WTC11 (cell line): ENCODE measurements at regions not wholly inside any gene's neighbourhood (a gene's known extent, or its start where the extent isn't known, plus 50 kb on each side); places are given as distances from the start of the nearest gene placed in this dataset.
"Not testable (repeated sequence)": the region's sequence is repeated elsewhere in the genome, so short reads cannot be mapped to it uniquely, and the experiment has no call there.

ENCODE experiments used
- ATAC-seq: fragments of 200-7000 bp; cut with Tn5 transposase; 2 replicates; pipeline ENCODE4 v1.10.0; 2021; ENCODE audit warnings: mild to moderate bottlenecking, moderate library complexity
- CTCF ChIA-PET: fragments of 300-600 bp; sonication (Branson Sonifier 250); formaldehyde crosslinking; loops from one replicate; lab custom pipeline; 2021; ENCODE audit warnings: antibody characterized with exemption; lab: Charles Lee
- POLR2A ChIA-PET: fragments of 350-600 bp; sonication (Branson Sonifier 250); formaldehyde crosslinking; loops from one replicate; lab custom pipeline; 2021; ENCODE audit warnings: antibody characterized with exemption; lab: Charles Lee
- DNase-seq: peaks from one replicate; pipeline ENCODE4 v3.0.0; 2021; ENCODE audit warnings: low spot score
- H3K27ac Mint-ChIP-seq: 2 replicates; pipeline ENCODE4 v1.8.0; 2021; ENCODE audit warnings: mixed read lengths
- H3K27me3 Mint-ChIP-seq: 2 replicates; pipeline ENCODE4 v1.8.0; 2021; ENCODE audit warnings: low read depth, mild to moderate bottlenecking, moderate library complexity, mixed read lengths
- H3K36me3 Mint-ChIP-seq: 2 replicates; pipeline ENCODE4 v1.8.0; 2021; ENCODE audit warnings: mixed read lengths
- H3K4me1 Mint-ChIP-seq: 2 replicates; pipeline ENCODE4 v1.8.0; 2022; ENCODE audit warnings: mixed read lengths
- H3K4me3 Mint-ChIP-seq: 2 replicates; pipeline ENCODE4 v1.8.0; 2021; ENCODE audit warnings: mild to moderate bottlenecking, moderate library complexity, mixed read lengths
- H3K9me3 Mint-ChIP-seq: 2 replicates; pipeline ENCODE4 v1.8.0; 2021; ENCODE audit warnings: mixed read lengths
- FOXK1 ChIP-seq: sonication (generic); formaldehyde crosslinking; IDR thresholded peaks from 2 replicates; pipeline ENCODE4 v1.8.0; 2022; ENCODE audit warnings: mild to moderate bottlenecking, moderate library complexity, missing genetic modification reagents
- JUN ChIP-seq: sonication (generic); formaldehyde crosslinking; IDR thresholded peaks from 2 replicates; pipeline ENCODE4 v1.8.0; 2023; ENCODE audit warnings: mild to moderate bottlenecking, missing genetic modification reagents
- OVOL2 ChIP-seq: fragments of 250-450 bp; sonication (Bioruptor Pico); IDR thresholded peaks from 2 replicates; pipeline ENCODE4 v1.9.0; 2021; ENCODE audit warnings: mild to moderate bottlenecking, borderline replicate concordance
- RELA ChIP-seq: sonication (generic); formaldehyde crosslinking; IDR thresholded peaks from 2 replicates; pipeline ENCODE4 v1.8.1; 2022; ENCODE audit warnings: missing genetic modification reagents, mild to moderate bottlenecking, borderline replicate concordance
- SMAD3 ChIP-seq: sonication (generic); formaldehyde crosslinking; IDR thresholded peaks from 2 replicates; pipeline ENCODE4 v1.8.0; 2022; ENCODE audit warnings: missing genetic modification reagents, mild to moderate bottlenecking, borderline replicate concordance
- SMAD4 ChIP-seq: sonication (generic); formaldehyde crosslinking; IDR thresholded peaks from 2 replicates; pipeline ENCODE4 v1.8.0; 2022; ENCODE audit warnings: mild to moderate bottlenecking, missing genetic modification reagents
- TEAD1 ChIP-seq: sonication (generic); formaldehyde crosslinking; IDR thresholded peaks from 2 replicates; pipeline ENCODE4 v1.8.0; 2022; ENCODE audit warnings: mild to moderate bottlenecking, missing genetic modification reagents
- ZNF121 ChIP-seq: sonication (generic); formaldehyde crosslinking; IDR thresholded peaks from 2 replicates; pipeline ENCODE4 v1.8.0; 2023; ENCODE audit warnings: missing genetic modification reagents
- ZNF219 ChIP-seq: sonication (generic); formaldehyde crosslinking; IDR thresholded peaks from 2 replicates; pipeline ENCODE4 v1.8.0; 2023; ENCODE audit warnings: missing genetic modification reagents, mild to moderate bottlenecking, borderline replicate concordance
- ZNF232 ChIP-seq: sonication (generic); formaldehyde crosslinking; IDR thresholded peaks from 2 replicates; pipeline ENCODE4 v1.8.0; 2022; ENCODE audit warnings: mild to moderate bottlenecking, missing genetic modification reagents
- TF ChIP-seq, protein P1 (sequence below): fragments of 250-450 bp; sonication (Bioruptor Pico); IDR thresholded peaks from 2 replicates; pipeline ENCODE4 v1.9.0; 2021; ENCODE audit warnings: mild to moderate bottlenecking
- TF ChIP-seq, protein P2 (sequence below): sonication (generic); formaldehyde crosslinking; IDR thresholded peaks from 2 replicates; pipeline ENCODE4 v1.8.0; 2022; ENCODE audit warnings: mild to moderate bottlenecking, missing genetic modification reagents
- TF ChIP-seq, protein P3 (sequence below): sonication (generic); formaldehyde crosslinking; IDR thresholded peaks from 2 replicates; pipeline ENCODE4 v1.8.0; 2023; ENCODE audit warnings: missing genetic modification reagents, mild to moderate bottlenecking, borderline replicate concordance
- TF ChIP-seq, protein P4 (sequence below): sonication (generic); formaldehyde crosslinking; IDR thresholded peaks from 2 replicates; pipeline ENCODE4 v1.8.0; 2022; ENCODE audit warnings: mild to moderate bottlenecking, missing genetic modification reagents
- TF ChIP-seq, protein P5 (sequence below): sonication (generic); formaldehyde crosslinking; IDR thresholded peaks from 2 replicates; pipeline ENCODE4 v1.8.1; 2022; ENCODE audit warnings: low read depth, mild to moderate bottlenecking, moderate library complexity, missing genetic modification reagents, borderline replicate concordance

DNA sequence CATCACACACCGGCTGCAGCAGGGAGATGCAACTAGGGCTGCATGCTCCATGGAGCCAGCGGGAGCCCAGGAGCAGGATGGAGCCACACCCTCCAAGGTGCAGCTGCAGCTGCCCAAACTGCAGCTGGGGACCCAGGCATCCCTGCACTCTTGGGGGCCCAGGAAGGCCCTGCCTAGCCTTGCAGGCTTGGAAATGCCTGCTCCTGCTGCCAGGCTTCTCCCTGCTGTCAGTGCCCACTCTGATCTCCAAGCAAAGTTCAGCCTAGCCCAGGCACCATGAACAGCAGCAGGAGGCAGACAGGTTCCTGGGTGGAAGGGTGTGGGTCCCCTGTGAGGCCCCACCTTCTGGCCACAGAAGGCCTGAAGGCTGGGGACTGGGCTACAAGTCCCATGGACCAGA, 1057.1 kb downstream of the CDH8 start (continued):
- TF ChIP-seq, protein P1, sequence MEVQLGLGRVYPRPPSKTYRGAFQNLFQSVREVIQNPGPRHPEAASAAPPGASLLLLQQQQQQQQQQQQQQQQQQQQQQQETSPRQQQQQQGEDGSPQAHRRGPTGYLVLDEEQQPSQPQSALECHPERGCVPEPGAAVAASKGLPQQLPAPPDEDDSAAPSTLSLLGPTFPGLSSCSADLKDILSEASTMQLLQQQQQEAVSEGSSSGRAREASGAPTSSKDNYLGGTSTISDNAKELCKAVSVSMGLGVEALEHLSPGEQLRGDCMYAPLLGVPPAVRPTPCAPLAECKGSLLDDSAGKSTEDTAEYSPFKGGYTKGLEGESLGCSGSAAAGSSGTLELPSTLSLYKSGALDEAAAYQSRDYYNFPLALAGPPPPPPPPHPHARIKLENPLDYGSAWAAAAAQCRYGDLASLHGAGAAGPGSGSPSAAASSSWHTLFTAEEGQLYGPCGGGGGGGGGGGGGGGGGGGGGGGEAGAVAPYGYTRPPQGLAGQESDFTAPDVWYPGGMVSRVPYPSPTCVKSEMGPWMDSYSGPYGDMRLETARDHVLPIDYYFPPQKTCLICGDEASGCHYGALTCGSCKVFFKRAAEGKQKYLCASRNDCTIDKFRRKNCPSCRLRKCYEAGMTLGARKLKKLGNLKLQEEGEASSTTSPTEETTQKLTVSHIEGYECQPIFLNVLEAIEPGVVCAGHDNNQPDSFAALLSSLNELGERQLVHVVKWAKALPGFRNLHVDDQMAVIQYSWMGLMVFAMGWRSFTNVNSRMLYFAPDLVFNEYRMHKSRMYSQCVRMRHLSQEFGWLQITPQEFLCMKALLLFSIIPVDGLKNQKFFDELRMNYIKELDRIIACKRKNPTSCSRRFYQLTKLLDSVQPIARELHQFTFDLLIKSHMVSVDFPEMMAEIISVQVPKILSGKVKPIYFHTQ (CRISPR knock-in tag): no peak
- no peak for TF ChIP-seq RELA

DNA sequence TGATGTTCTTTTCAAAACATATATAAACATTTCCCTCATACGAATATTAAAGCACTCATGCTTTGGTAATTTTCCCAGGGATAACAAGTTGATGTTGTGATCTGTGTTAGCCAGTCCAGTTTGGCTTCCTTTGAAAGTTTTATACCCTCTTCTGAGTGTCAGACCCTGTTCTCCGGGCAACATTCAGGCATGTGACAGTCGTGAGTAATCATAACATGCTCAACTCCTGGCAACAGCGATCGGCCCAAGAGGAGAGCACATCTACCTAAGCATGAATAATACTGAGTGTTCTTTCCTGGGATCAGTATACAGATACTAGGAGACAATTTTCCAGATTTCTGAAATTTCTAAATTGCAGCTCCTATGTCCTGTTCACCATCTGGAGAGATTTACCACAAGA, 1086.4 kb downstream of the CDH8 start:
- peaks cover 4% of the 10 kb centered on the region for H3K9me3 Mint-ChIP-seq
- ChIA-PET POLR2A (no interaction called here), CTCF (no interaction called here)
- no peaks in the 10 kb centered on the region for H3K4me1 Mint-ChIP-seq
- no peaks in the 10 kb centered on the region; the same call in 1 of the 2 replicates for H3K27me3 Mint-ChIP-seq
- H3K27ac Mint-ChIP-seq: no peak overlapping the region
- no peak for DNase-seq
- ATAC-seq: no peak
- H3K4me3 Mint-ChIP-seq: no peak overlapping the region
- TF ChIP-seq SMAD4 (CRISPR knock-in tag): no peak
- no peak for TF ChIP-seq OVOL2
- no peaks in the 10 kb centered on the region for H3K36me3 Mint-ChIP-seq

DNA sequence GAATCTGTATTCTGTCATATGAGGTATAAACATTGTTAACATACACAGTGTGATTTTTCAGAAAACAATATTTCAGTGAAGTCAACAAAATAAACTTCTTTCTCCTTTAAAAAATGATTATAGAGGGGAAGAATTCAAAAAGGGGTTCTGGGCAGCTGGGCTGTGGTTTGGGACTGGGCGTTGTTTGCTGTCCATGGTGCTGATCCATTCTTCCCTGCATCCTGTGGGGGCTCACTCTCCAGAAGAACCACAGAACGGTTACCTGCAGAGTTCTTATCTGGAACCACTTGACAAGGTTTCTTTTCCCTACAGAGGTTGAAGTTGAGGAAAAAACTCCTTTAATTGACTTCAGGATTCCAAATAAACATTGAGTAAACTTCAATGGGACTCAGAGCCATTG, 1091.0 kb downstream of the CDH8 start:
- H3K27me3 Mint-ChIP-seq: no peaks in the 10 kb centered on the region
- ChIA-PET CTCF (no interaction called here), POLR2A (no interaction called here)

DNA sequence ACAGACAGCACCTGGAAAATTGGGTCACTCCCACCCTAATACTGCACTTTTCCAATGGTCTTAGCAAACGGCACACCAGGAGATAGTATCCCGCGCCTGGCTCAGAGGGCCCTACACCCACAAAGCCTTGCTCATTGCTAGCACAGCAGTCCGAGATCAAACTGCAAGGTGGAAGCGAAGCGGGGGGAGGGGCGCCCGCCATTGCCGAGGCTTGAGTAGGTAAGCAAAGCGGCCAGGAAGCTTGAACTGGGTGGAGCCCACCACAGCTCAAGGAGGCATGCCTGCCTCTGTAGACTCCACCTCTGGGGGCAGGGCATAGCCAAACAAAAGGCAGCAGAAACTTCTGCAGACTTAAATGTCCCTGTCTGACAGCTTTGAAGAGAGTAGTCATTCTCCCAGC, 1100.0 kb downstream of the CDH8 start:
- H3K27ac Mint-ChIP-seq, CTCF ChIA-PET, POLR2A ChIA-PET, H3K36me3 Mint-ChIP-seq, H3K4me3 Mint-ChIP-seq, H3K27me3 Mint-ChIP-seq, ATAC-seq: not testable (repeated sequence)
- Mint-ChIP-seq H3K9me3 (peaks cover 34% of the 10 kb centered on the region), H3K4me1 (peaks cover 10% of the 10 kb centered on the region)
- DNase-seq: peak; percentile 36

More for the DNA sequence above, 1091.0 kb downstream of the CDH8 start:
- Mint-ChIP-seq H3K9me3 (peaks cover 11% of the 10 kb centered on the region), H3K36me3 (peaks cover 8% of the 10 kb centered on the region), H3K4me1 (peaks cover 7% of the 10 kb centered on the region), H3K4me3 (no peak overlapping the region), H3K27ac (no peak overlapping the region)
- TF ChIP-seq ZNF219 (CRISPR knock-in tag): peak; percentile 56; the same call in 1 of the 2 replicates
- TF ChIP-seq, protein P2, sequence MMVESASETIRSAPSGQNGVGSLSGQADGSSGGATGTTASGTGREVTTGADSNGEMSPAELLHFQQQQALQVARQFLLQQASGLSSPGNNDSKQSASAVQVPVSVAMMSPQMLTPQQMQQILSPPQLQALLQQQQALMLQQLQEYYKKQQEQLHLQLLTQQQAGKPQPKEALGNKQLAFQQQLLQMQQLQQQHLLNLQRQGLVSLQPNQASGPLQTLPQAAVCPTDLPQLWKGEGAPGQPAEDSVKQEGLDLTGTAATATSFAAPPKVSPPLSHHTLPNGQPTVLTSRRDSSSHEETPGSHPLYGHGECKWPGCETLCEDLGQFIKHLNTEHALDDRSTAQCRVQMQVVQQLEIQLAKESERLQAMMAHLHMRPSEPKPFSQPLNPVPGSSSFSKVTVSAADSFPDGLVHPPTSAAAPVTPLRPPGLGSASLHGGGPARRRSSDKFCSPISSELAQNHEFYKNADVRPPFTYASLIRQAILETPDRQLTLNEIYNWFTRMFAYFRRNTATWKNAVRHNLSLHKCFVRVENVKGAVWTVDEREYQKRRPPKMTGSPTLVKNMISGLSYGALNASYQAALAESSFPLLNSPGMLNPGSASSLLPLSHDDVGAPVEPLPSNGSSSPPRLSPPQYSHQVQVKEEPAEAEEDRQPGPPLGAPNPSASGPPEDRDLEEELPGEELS (CRISPR knock-in tag): peak; percentile 74; the same call in 1 of the 2 replicates
- TF ChIP-seq, protein P3, sequence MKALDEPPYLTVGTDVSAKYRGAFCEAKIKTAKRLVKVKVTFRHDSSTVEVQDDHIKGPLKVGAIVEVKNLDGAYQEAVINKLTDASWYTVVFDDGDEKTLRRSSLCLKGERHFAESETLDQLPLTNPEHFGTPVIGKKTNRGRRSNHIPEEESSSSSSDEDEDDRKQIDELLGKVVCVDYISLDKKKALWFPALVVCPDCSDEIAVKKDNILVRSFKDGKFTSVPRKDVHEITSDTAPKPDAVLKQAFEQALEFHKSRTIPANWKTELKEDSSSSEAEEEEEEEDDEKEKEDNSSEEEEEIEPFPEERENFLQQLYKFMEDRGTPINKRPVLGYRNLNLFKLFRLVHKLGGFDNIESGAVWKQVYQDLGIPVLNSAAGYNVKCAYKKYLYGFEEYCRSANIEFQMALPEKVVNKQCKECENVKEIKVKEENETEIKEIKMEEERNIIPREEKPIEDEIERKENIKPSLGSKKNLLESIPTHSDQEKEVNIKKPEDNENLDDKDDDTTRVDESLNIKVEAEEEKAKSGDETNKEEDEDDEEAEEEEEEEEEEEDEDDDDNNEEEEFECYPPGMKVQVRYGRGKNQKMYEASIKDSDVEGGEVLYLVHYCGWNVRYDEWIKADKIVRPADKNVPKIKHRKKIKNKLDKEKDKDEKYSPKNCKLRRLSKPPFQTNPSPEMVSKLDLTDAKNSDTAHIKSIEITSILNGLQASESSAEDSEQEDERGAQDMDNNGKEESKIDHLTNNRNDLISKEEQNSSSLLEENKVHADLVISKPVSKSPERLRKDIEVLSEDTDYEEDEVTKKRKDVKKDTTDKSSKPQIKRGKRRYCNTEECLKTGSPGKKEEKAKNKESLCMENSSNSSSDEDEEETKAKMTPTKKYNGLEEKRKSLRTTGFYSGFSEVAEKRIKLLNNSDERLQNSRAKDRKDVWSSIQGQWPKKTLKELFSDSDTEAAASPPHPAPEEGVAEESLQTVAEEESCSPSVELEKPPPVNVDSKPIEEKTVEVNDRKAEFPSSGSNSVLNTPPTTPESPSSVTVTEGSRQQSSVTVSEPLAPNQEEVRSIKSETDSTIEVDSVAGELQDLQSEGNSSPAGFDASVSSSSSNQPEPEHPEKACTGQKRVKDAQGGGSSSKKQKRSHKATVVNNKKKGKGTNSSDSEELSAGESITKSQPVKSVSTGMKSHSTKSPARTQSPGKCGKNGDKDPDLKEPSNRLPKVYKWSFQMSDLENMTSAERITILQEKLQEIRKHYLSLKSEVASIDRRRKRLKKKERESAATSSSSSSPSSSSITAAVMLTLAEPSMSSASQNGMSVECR (CRISPR knock-in tag): peak; percentile 33; the same call in 1 of the 2 replicates
- TF ChIP-seq FOXK1: peak; percentile 31; the same call in 1 of the 2 replicates
- TF ChIP-seq ZNF232 (CRISPR knock-in tag): peak; percentile 68; the same call in 1 of the 2 replicates
- no peak for TF ChIP-seq JUN (CRISPR knock-in tag)
- TF ChIP-seq ZNF121 (CRISPR knock-in tag): no peak
- TF ChIP-seq SMAD3 (CRISPR knock-in tag): peak; percentile 22; the same call in 1 of the 2 replicates
- TF ChIP-seq, protein P4, sequence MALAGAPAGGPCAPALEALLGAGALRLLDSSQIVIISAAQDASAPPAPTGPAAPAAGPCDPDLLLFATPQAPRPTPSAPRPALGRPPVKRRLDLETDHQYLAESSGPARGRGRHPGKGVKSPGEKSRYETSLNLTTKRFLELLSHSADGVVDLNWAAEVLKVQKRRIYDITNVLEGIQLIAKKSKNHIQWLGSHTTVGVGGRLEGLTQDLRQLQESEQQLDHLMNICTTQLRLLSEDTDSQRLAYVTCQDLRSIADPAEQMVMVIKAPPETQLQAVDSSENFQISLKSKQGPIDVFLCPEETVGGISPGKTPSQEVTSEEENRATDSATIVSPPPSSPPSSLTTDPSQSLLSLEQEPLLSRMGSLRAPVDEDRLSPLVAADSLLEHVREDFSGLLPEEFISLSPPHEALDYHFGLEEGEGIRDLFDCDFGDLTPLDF (CRISPR knock-in tag): no peak
- TF ChIP-seq TEAD1: peak; percentile 51; the same call in 1 of the 2 replicates
- TF ChIP-seq, protein P5, sequence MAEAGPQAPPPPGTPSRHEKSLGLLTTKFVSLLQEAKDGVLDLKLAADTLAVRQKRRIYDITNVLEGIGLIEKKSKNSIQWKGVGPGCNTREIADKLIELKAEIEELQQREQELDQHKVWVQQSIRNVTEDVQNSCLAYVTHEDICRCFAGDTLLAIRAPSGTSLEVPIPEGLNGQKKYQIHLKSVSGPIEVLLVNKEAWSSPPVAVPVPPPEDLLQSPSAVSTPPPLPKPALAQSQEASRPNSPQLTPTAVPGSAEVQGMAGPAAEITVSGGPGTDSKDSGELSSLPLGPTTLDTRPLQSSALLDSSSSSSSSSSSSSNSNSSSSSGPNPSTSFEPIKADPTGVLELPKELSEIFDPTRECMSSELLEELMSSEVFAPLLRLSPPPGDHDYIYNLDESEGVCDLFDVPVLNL (CRISPR knock-in tag): no peak
- DNase-seq: peak; percentile 60
- ATAC-seq: peak; percentile 90
